Epithelial cell of proximal tubule (primary cell): ENCODE measurements at regions not wholly inside any gene's neighbourhood (a gene's known extent, or its start where the extent isn't known, plus 50 kb on each side); places are given as distances from the start of the nearest gene placed in this dataset.

ENCODE experiments used
- DNase-seq: peaks from one replicate; pipeline ENCODE4 v3.0.0-alpha.2; 2011; ENCODE audit warnings: low read depth
- H3K4me3 ChIP-seq: 2 replicates; pipeline ENCODE4 v1.5.1; 2011; ENCODE audit warnings: low read depth, mild to moderate bottlenecking, low read length
- CTCF ChIP-seq: conservative IDR thresholded peaks from 2 replicates; pipeline ENCODE4 v1.5.1; 2012; ENCODE audit warnings: low read depth, mild to moderate bottlenecking, low read length

GRCh38 chr21:16192902-16193301, 463.1 kb downstream of the USP25 start:
- peak; percentile 27 for DNase-seq
- no peak overlapping the region for H3K4me3 ChIP-seq
- TF ChIP-seq CTCF, result no peak

GRCh38 chr21:16193496-16194094, 463.8 kb downstream of the USP25 start:
- no peak for TF ChIP-seq CTCF
- peak overlapping the region; percentile 53 for H3K4me3 ChIP-seq
- no peak for DNase-seq

GRCh38 chr21:16194095-16194787, 464.5 kb downstream of the USP25 start:
- peak; percentile 64 for DNase-seq
- H3K4me3 ChIP-seq, result peak overlapping the region; percentile 53
- peak; percentile 43 for TF ChIP-seq CTCF

- peak; percentile 25 for DNase-seq
- peak overlapping the region; percentile 53 for H3K4me3 ChIP-seq
- TF ChIP-seq CTCF, result no peak
These were observed 465.2 kb downstream of the USP25 start for GRCh38 chr21:16194788-16195537.

GRCh38 chr21:16195538-16195910, 465.7 kb downstream of the USP25 start:
- DNase-seq, result peak; percentile 9
- peak overlapping the region; percentile 53 for H3K4me3 ChIP-seq
- TF ChIP-seq CTCF, result no peak

- DNase-seq, result peak; percentile 16
- no peak for TF ChIP-seq CTCF
- H3K4me3 ChIP-seq, result peak overlapping the region; percentile 53
These were observed 466.2 kb downstream of the USP25 start for GRCh38 chr21:16196001-16196400.
